Loucy (cell line): ENCODE measurements at regions not wholly inside any gene's neighbourhood (a gene's known extent, or its start where the extent isn't known, plus 50 kb on each side); places are given as distances from the start of the nearest gene placed in this dataset.

Source experiments
- H2AFZ ChIP-seq: fragments of 200-600 bp; sonication (generic); 2 replicates; pipeline ENCODE4 v1.6.0; 2016; ENCODE audit warnings: antibody characterized with exemption, mild to moderate bottlenecking, low read length, moderate library complexity
- H3F3A ChIP-seq: fragments of 200-600 bp; 2 replicates; pipeline ENCODE4 v1.6.0; 2016; ENCODE audit warnings: antibody characterized with exemption, low read depth, mild to moderate bottlenecking
- H3K27me3 ChIP-seq: fragments of 200-600 bp; sonication (generic); 2 replicates; pipeline ENCODE4 v1.6.1; 2014; ENCODE audit warnings: low read length, mild to moderate bottlenecking; ENCODE audit not compliant: insufficient read depth, poor library complexity, severe bottlenecking
- H3K36me3 ChIP-seq: fragments of 200-600 bp; sonication (generic); 2 replicates; pipeline ENCODE4 v1.6.1; 2016; ENCODE audit warnings: low read length; ENCODE audit not compliant: insufficient read depth
- H3K4me1 ChIP-seq: fragments of 200-600 bp; sonication (generic); 2 replicates; pipeline ENCODE4 v1.5.1; 2014; ENCODE audit warnings: low read length, mild to moderate bottlenecking; ENCODE audit not compliant: insufficient read depth, poor library complexity, severe bottlenecking
- H3K4me2 ChIP-seq: fragments of 200-600 bp; sonication (generic); 2 replicates; pipeline ENCODE4 v1.6.0; 2014; ENCODE audit warnings: antibody characterized with exemption, low read length, low read depth, mild to moderate bottlenecking; ENCODE audit not compliant: poor library complexity, severe bottlenecking
- H3K4me3 ChIP-seq: fragments of 200-600 bp; sonication (generic); 2 replicates; pipeline ENCODE4 v1.5.1; 2014; ENCODE audit warnings: low read length, mild to moderate bottlenecking, mixed read lengths; ENCODE audit not compliant: poor library complexity, severe bottlenecking
- H3K79me2 ChIP-seq: fragments of 200-600 bp; sonication (generic); 2 replicates; pipeline ENCODE4 v1.6.1; 2014; ENCODE audit warnings: low read length; ENCODE audit not compliant: insufficient read depth
- H3K9ac ChIP-seq: fragments of 200-600 bp; sonication (generic); 2 replicates; pipeline ENCODE4 v1.6.0; 2014; ENCODE audit warnings: mild to moderate bottlenecking, low read depth, low read length, moderate library complexity; ENCODE audit not compliant: poor library complexity, severe bottlenecking
- H3K9me2 ChIP-seq: fragments of 200-600 bp; sonication (generic); replicated peaks from 2 replicates; pipeline ENCODE4 v1.6.1; 2016; ENCODE audit warnings: low read depth, low read length, mixed read lengths
- H3K9me3 ChIP-seq: fragments of 200-600 bp; sonication (generic); 2 replicates; pipeline ENCODE4 v1.6.1; 2014; ENCODE audit warnings: mild to moderate bottlenecking, antibody characterized with exemption, low read length, low read depth; ENCODE audit not compliant: insufficient read depth
- H4K20me1 ChIP-seq: fragments of 200-600 bp; sonication (generic); 2 replicates; pipeline ENCODE4 v1.6.0; 2014; ENCODE audit warnings: antibody characterized with exemption, low read length, mild to moderate bottlenecking; ENCODE audit not compliant: insufficient read depth, poor library complexity, severe bottlenecking
- EZH2phosphoT487 ChIP-seq: fragments of 200-600 bp; IDR thresholded peaks from 2 replicates; pipeline ENCODE4 v1.6.1; 2018; ENCODE audit warnings: antibody characterized with exemption, mild to moderate bottlenecking, moderate library complexity, borderline replicate concordance
- TF ChIP-seq, protein P1 (sequence below): fragments of 200-600 bp; sonication (generic); conservative IDR thresholded peaks from 2 replicates; pipeline ENCODE4 v1.5.1; 2014; ENCODE audit warnings: mild to moderate bottlenecking, antibody characterized with exemption, low read length

DNA sequence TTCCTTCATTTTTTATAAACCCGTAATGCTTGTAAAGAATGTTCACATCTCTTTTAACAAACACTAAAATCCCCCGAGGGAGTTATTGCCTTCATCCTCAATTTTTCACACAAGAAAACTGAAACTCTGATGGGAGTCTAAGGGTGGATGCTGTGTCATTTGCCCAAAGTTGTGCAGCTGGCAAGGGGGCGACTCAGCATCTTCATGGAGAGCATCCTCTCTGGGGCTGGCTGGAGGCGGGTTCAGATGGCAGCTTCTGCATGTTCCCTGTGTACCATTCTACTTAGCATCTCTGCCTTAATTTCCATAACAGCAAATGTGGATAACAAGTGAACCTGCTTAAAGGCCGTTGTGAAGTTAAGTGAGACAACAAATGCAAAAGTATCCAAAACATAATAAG is 256.4 kb downstream of the IRS2 start:
- H3K36me3 ChIP-seq, result no peaks in the 10 kb centered on the region
- TF ChIP-seq, protein P1, sequence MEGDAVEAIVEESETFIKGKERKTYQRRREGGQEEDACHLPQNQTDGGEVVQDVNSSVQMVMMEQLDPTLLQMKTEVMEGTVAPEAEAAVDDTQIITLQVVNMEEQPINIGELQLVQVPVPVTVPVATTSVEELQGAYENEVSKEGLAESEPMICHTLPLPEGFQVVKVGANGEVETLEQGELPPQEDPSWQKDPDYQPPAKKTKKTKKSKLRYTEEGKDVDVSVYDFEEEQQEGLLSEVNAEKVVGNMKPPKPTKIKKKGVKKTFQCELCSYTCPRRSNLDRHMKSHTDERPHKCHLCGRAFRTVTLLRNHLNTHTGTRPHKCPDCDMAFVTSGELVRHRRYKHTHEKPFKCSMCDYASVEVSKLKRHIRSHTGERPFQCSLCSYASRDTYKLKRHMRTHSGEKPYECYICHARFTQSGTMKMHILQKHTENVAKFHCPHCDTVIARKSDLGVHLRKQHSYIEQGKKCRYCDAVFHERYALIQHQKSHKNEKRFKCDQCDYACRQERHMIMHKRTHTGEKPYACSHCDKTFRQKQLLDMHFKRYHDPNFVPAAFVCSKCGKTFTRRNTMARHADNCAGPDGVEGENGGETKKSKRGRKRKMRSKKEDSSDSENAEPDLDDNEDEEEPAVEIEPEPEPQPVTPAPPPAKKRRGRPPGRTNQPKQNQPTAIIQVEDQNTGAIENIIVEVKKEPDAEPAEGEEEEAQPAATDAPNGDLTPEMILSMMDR, result no peak
- TF ChIP-seq EZH2phosphoT487, result no peak
- H3K79me2 ChIP-seq, result no peaks in the 10 kb centered on the region
- no peak overlapping the region for H3K4me2 ChIP-seq
- H3K4me3 ChIP-seq, result no peak overlapping the region
- no peaks in the 10 kb centered on the region for H3K4me1 ChIP-seq
- no peaks in the 10 kb centered on the region for H3K9me2 ChIP-seq
- no peak overlapping the region for H3K9ac ChIP-seq
- H4K20me1 ChIP-seq, result no peaks in the 10 kb centered on the region
- H3K9me3 ChIP-seq, result no peaks in the 10 kb centered on the region
- H3K27me3 ChIP-seq, result no peaks in the 10 kb centered on the region
- H3F3A ChIP-seq, result no peaks in the 10 kb centered on the region
- no peak overlapping the region for H2AFZ ChIP-seq

DNA sequence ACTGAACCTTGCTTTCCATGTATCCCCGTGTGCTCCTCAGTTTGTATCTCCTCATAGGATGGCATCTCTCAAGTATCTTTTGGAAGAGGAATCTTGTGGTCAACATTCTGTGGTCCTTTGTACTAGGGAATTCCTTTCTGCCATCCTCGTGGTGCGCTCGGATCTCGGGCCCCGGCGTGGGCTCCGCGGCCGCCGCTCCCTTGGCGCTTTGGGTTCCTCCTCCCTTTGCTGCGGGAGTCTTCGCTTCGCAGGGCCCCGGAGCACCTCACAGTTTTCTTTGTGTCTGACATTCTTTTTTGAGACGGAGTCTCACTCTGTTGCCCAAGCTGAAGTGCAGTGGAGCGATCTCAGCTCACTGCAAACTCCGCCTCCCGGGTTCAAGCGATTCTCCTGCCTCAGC is 264.7 kb downstream of the IRS2 start:
- Histone ChIP-seq H4K20me1 (no peaks in the 10 kb centered on the region), H3K36me3 (no peaks in the 10 kb centered on the region), H3F3A (no peaks in the 10 kb centered on the region), H2AFZ (no peak overlapping the region), H3K4me2 (no peak overlapping the region), H3K9me2 (no peaks in the 10 kb centered on the region), H3K27me3 (no peaks in the 10 kb centered on the region), H3K9ac (no peak overlapping the region), H3K79me2 (no peaks in the 10 kb centered on the region), H3K4me3 (no peak overlapping the region), H3K4me1 (no peaks in the 10 kb centered on the region), H3K9me3 (no peaks in the 10 kb centered on the region)
- TF ChIP-seq, protein P1, result no peak
- TF ChIP-seq EZH2phosphoT487, result no peak

DNA sequence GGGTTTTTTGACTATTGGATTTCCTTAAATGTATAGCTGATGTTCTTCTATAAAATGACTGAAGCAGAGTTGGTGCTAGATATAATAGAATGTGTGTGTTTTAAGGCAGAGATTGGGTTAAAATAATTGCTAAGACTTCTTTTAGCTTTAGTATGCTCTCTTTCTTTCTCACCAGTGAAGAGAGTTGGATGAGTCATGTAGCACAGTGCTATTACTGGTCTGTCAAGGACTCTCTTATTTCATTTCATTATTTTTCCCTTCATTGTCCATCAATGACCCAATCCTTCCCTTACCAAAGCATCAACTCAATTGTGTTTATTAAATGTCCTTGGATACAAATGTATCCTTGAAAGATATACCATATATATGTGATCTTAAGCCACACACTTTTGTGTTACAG is 268.9 kb downstream of the IRS2 start:
- no peak overlapping the region for H3K4me2 ChIP-seq
- H3K9me2 ChIP-seq, result no peaks in the 10 kb centered on the region
- H3K79me2 ChIP-seq, result no peaks in the 10 kb centered on the region
- no peaks in the 10 kb centered on the region for H3K27me3 ChIP-seq
- H2AFZ ChIP-seq, result no peak overlapping the region
- no peaks in the 10 kb centered on the region for H3K36me3 ChIP-seq
- no peak overlapping the region for H3K9ac ChIP-seq
- H3K4me3 ChIP-seq, result no peak overlapping the region
- no peaks in the 10 kb centered on the region for H3K9me3 ChIP-seq
- H3F3A ChIP-seq, result no peaks in the 10 kb centered on the region
- TF ChIP-seq EZH2phosphoT487, result no peak
- TF ChIP-seq, protein P1, result no peak
- no peaks in the 10 kb centered on the region for H4K20me1 ChIP-seq
- H3K4me1 ChIP-seq, result no peaks in the 10 kb centered on the region
